ENCODE measurements at regions not wholly inside any gene's neighbourhood (a gene's known extent, or its start where the extent isn't known, plus 50 kb on each side); places are given as distances from the start of the nearest gene placed in this dataset.

DNA sequence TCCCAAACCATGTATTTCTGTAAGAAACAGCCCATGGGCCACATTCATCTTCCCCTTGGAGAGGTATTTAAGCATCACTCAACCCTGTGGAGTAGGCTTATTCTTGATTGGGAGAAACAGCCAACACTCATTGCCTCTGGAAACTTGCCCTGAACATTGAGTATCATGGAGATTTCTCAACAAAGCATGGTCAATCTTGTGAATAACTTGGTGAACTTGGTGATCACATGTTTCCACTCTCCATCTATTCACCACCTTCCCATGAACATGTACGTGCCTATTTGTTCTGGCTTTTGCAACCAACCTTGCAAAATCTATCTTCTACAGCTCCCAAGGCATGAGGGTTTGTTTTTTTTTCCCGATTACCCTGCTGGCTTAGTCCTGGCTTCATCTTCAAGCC is 163.2 kb downstream of the PAH start:
- CTCF ChIA-PET = no interaction called here
- H3K36me3 Mint-ChIP-seq (ENCODE audit: insufficient read depth, unreplicated experiment) = no peaks in the 10 kb centered on the region
- H3K4me3 Mint-ChIP-seq (ENCODE audit: low read depth, unreplicated experiment) = no peak overlapping the region

DNA sequence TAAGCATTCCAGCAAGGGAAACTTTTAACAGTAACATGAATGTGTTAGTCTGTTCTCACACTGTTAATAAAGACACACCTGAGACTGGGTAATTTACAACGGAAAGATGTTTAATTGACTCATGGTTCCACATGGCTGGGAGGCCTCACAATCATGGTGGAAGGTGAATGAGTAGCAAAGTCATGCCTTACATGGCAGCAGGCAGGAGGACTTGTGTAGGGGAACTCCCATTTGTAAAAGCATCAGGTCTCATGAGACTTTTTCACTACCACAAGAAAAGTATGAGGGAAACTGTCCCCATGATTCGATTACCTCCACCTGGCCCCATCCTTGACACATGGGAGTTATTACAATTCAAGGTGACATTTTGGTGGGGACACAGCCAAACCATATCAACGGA is 168.3 kb downstream of the PAH start:
- no peak overlapping the region for H3K4me3 Mint-ChIP-seq (ENCODE audit: low read depth, unreplicated experiment)
- H3K27ac Mint-ChIP-seq (ENCODE audit: unreplicated experiment) = no peak overlapping the region
- CTCF ChIA-PET = interaction anchor here (0.6 kb wide), 1 partner anchor 1860 kb away, joined by 3 read pairs; no protein-coding TSS in a partner anchor
- no peaks in the 10 kb centered on the region for H3K9me3 Mint-ChIP-seq (ENCODE audit: low read depth, unreplicated experiment)
- H3K27me3 Mint-ChIP-seq (ENCODE audit: unreplicated experiment) = no peaks in the 10 kb centered on the region
- H3K36me3 Mint-ChIP-seq (ENCODE audit: insufficient read depth, unreplicated experiment) = no peaks in the 10 kb centered on the region
- no peak for DNase-seq
- H3K4me1 Mint-ChIP-seq (ENCODE audit: low read depth, unreplicated experiment) = no peaks in the 10 kb centered on the region
- TF ChIP-seq, protein P1, sequence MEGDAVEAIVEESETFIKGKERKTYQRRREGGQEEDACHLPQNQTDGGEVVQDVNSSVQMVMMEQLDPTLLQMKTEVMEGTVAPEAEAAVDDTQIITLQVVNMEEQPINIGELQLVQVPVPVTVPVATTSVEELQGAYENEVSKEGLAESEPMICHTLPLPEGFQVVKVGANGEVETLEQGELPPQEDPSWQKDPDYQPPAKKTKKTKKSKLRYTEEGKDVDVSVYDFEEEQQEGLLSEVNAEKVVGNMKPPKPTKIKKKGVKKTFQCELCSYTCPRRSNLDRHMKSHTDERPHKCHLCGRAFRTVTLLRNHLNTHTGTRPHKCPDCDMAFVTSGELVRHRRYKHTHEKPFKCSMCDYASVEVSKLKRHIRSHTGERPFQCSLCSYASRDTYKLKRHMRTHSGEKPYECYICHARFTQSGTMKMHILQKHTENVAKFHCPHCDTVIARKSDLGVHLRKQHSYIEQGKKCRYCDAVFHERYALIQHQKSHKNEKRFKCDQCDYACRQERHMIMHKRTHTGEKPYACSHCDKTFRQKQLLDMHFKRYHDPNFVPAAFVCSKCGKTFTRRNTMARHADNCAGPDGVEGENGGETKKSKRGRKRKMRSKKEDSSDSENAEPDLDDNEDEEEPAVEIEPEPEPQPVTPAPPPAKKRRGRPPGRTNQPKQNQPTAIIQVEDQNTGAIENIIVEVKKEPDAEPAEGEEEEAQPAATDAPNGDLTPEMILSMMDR (IDR thresholded peaks at IDR 0.05; ENCODE audit: unreplicated experiment) = no peak
- no TSS peak for BruUV-seq (replicated peaks)
- intact Hi-C loops (cut with micrococcal nuclease; ENCODE audit: unreplicated experiment) = no loop called here

More for the DNA sequence above, 163.2 kb downstream of the PAH start:
- Mint-ChIP-seq H3K9me3 (ENCODE audit: low read depth, unreplicated experiment) (peaks cover 6% of the 10 kb centered on the region), H3K27me3 (ENCODE audit: unreplicated experiment) (no peaks in the 10 kb centered on the region), H3K27ac (ENCODE audit: unreplicated experiment) (no peak overlapping the region), H3K4me1 (ENCODE audit: low read depth, unreplicated experiment) (no peaks in the 10 kb centered on the region)
- no peak for DNase-seq
- BruUV-seq (replicated peaks) = no TSS peak
- TF ChIP-seq, protein P1 (IDR thresholded peaks at IDR 0.05; ENCODE audit: unreplicated experiment) = no peak
- intact Hi-C loops (cut with micrococcal nuclease; ENCODE audit: unreplicated experiment) = no loop called here

DNA sequence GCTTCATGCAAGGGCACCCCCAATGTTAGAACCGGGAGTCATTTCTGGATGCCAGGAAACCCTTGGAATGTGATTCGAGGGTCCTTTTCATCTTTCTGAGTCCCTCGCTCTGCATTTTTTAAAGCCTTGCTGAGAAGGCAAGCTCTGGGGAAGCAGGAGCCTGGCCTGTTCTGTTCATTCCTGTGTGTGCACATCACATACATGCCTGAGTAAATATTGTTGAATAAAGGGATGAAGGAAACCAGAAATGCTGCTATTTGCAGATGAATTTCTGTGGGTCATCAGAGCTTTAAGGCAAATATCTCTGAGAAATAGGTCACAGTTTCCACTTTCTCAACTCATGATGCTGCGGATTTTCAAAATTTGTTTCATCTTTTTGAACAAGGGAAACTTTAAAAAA is 170.1 kb downstream of the PAH start:
- CTCF ChIA-PET = interaction anchor here (1.5 kb wide), 1 partner anchor 64 kb away, joined by 5 read pairs; no protein-coding TSS in a partner anchor
- Mint-ChIP-seq H3K27me3 (ENCODE audit: unreplicated experiment) (no peaks in the 10 kb centered on the region), H3K4me3 (ENCODE audit: low read depth, unreplicated experiment) (no peak overlapping the region), H3K36me3 (ENCODE audit: insufficient read depth, unreplicated experiment) (no peaks in the 10 kb centered on the region), H3K9me3 (ENCODE audit: low read depth, unreplicated experiment) (no peaks in the 10 kb centered on the region), H3K27ac (ENCODE audit: unreplicated experiment) (no peak overlapping the region), H3K4me1 (ENCODE audit: low read depth, unreplicated experiment) (no peaks in the 10 kb centered on the region)
- no peak for DNase-seq
- TF ChIP-seq, protein P1 (IDR thresholded peaks at IDR 0.05; ENCODE audit: unreplicated experiment) = no peak
- no TSS peak for BruUV-seq (replicated peaks)
- intact Hi-C loops (cut with micrococcal nuclease; ENCODE audit: unreplicated experiment) = no loop called here

DNA sequence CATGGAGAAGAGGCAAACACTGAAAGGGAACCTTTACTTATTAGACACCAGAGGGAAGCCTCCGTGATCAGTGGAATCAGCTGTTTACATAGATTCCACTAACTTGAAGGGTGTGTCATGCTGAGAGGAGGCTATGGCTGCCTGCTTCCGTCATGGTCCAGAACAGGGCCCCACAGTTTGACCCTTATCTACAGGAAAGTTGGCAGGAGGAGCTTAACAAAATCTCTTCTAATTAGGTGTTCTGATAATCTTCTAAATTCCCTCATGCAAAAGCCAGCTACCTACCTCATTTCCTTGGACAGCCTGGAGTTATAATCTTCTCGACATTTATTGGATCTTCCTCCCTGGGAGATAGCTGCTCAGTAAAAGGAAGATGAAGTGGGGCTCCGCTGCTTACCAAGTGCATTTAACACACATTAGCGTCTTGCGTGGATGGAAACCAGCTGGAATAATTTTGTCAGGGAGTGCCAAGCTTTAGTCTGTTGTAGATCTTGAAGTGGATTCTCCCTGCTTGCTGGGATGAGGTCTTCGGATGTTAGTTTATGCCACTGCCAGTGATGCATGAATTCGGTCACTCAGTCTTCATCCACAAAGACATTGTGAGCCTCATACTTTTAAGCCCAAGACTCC is 171.0 kb downstream of the PAH start:
- DNase-seq = no peak
- H3K4me3 Mint-ChIP-seq (ENCODE audit: low read depth, unreplicated experiment) = no peak overlapping the region
- TF ChIP-seq, protein P1 (IDR thresholded peaks at IDR 0.05; ENCODE audit: unreplicated experiment) = no peak
- no TSS peak for BruUV-seq (replicated peaks)
- H3K36me3 Mint-ChIP-seq (ENCODE audit: insufficient read depth, unreplicated experiment) = no peaks in the 10 kb centered on the region
- CTCF ChIA-PET = interaction anchor here (1.5 kb wide), 1 partner anchor 65 kb away, joined by 5 read pairs; no protein-coding TSS in a partner anchor
- H3K27ac Mint-ChIP-seq (ENCODE audit: unreplicated experiment) = no peak overlapping the region
- intact Hi-C loops (cut with micrococcal nuclease; ENCODE audit: unreplicated experiment) = no loop called here
- H3K9me3 Mint-ChIP-seq (ENCODE audit: low read depth, unreplicated experiment) = no peaks in the 10 kb centered on the region
- H3K27me3 Mint-ChIP-seq (ENCODE audit: unreplicated experiment) = no peaks in the 10 kb centered on the region
- no peaks in the 10 kb centered on the region for H3K4me1 Mint-ChIP-seq (ENCODE audit: low read depth, unreplicated experiment)
